NCI-H748 (cell line): ENCODE measurements at regions not wholly inside any gene's neighbourhood (a gene's known extent, or its start where the extent isn't known, plus 50 kb on each side); places are given as distances from the start of the nearest gene placed in this dataset.
A peak's percentile ranks its signal among the peaks of the same experiment; 100 is the strongest.

Source experiments
- DNase-seq: peaks from one replicate; lab custom pipeline; 2025; ENCODE audit not compliant: unreplicated experiment; lab: John Stamatoyannopoulos, UW

- peak; percentile 13 for DNase-seq
These were observed 259.8 kb downstream of the C16orf95 start for GRCh38 chr16:87057211-87057881.

DNA sequence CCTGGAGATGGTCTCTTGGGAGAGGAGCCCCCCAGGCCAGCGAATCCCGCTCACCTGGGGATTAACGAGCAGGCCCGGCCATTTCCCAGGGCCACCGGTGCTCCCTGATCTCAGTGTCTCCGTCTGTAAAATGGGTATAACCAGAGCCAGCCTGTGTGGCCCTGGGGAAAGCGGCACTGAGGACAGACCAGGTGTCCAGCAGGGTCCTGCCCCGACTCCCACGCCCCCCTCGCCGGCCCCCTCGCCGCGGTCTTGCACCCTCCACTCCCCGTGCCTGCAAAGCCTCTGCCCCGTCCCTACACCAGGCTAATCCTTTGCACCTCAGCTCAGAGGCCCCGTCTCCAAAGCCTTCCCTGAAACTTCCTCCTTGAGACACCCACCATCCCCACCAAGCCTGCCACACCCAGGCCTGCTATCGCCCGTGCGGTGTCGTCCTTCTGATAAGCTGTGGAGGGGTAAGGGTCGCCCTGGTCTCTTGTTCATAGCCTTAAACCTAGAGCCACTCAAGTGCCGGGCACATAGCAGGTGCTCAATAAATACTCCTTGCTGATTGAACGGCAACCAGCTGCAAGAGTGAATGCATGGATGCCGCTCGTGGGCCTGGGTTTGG, 259.1 kb downstream of the C16orf95 start:
- DNase-seq, result no peak

- DNase-seq, result no peak
These were observed 258.4 kb downstream of the C16orf95 start for GRCh38 chr16:87058728-87059250.

GRCh38 chr16:87060034-87060986, 256.9 kb downstream of the C16orf95 start:
- DNase-seq, result no peak

GRCh38 chr16:87061243-87061920, 255.8 kb downstream of the C16orf95 start:
- no peak for DNase-seq

- DNase-seq, result peak; percentile 42
These were observed 254.4 kb downstream of the C16orf95 start for GRCh38 chr16:87062569-87063442.

GRCh38 chr16:87063543-87063942, 253.6 kb downstream of the C16orf95 start:
- no peak for DNase-seq

DNA sequence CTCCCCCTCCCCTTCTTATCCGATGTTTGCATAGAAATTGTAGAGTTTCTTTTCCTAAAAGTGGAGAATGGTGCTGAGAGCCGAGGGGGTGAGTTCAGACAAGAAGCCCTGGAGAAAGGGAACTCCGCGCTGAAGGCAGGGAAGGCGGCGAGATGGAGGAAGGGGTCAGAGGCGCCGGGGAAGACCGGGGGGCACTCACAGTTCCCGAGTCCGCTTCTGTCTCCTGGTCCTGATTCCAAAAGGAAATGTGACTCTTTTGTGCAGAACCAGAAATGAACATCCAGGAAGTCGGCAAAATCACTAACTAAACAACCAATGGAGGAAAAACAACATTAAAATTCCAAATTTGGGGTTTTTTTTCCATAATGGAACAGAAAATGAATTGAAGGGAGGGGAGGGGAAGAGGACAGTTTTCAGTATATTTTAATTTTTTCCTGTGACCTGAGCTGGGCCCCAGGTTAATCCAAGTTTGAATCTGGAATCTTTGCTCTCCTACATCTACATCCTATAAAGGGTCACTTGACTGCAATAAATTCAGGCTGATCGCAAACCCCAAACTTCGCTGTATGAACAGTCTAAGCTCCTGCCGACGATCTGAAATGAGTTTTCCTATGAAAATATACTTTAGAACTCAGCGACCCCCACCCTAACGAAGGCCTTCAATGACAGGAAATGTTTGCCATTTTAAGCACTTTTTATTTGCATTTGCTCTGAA, 252.3 kb downstream of the C16orf95 start:
- DNase-seq, result no peak

GRCh38 chr16:87065446-87066132, 251.6 kb downstream of the C16orf95 start:
- DNase-seq, result no peak

- no peak for DNase-seq
These were observed 250.8 kb downstream of the C16orf95 start for GRCh38 chr16:87066133-87067002.

GRCh38 chr16:87067003-87067556, 250.1 kb downstream of the C16orf95 start:
- DNase-seq, result no peak

DNA sequence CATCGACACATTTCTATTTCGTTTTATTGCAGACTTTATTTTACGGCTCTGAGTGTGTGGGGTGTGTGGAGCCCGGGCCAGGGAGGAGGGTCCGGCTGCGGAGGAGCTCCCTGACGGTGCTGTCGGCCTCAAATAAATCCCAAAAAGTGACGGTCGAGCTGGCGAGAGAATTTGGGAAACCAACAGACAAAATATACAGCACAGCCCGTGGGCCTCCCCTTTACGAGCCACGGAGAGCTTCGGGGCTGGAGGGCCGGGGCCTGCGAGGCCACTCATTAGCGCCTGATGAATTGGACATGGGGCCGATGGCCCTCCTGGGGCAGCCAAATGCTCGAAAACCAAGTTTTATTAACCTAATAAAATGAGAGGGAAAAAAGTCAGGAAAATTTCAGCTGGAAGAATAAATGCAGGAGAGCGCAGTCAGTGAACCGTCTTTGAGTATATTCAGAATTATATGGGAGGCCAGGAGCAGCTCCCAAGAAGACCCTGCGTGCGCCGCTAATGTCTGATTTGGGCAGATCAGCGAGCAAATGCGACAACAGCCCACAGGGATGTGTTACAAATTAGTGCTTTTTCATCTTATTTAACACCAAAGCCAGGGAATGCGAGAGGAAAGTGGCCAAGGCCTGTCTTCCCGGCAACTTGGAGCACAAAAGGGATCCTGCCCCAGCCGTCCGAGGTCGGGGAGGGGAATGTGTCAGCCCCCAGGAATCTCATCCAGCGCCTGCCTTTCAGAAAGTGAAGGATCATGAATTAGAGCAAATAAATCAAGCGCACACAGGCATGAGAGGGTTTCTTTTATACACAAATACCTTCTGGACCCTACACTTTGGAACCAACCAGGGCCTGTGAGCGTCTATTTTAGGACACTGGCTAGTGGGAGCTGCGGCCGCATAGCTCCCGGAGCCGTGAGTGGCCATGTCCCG, 249.1 kb downstream of the C16orf95 start:
- no peak for DNase-seq

- no peak for DNase-seq
These were observed 248.4 kb downstream of the C16orf95 start for GRCh38 chr16:87068762-87069150.

- DNase-seq, result no peak
These were observed 246.5 kb downstream of the C16orf95 start for GRCh38 chr16:87070657-87071056.

DNA sequence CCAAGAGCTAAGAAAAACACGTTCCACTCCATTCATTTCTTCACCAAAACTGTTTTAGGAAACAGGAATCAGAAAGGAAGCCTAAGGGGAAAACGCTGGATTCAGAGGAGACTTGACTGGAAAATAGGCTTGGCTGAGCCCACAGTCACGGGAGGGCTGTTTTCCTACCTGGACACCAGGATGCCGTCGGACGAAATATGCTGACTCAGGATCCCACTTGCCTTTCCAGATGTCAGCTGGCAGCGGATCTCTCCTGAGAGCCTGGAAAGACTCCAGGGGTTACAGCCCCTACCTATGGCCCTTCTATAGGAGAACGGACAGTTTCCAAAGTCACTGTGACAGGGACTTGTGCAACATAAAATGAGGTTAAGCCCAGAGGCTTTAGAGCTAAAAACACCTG, 245.1 kb downstream of the C16orf95 start:
- DNase-seq, result no peak

- peak; percentile 54 for DNase-seq
These were observed 242.4 kb downstream of the C16orf95 start for GRCh38 chr16:87074641-87075318.
